ENCODE measurements at regions not wholly inside any gene's neighbourhood (a gene's known extent, or its start where the extent isn't known, plus 50 kb on each side); places are given as distances from the start of the nearest gene placed in this dataset.

- TF ChIP-seq ZNF462 (CRISPR knock-in tag; IDR thresholded peaks at IDR 0.05): no peak
Measured at GRCh38 chr17:36739208-36739607, 137.8 kb downstream of the MRM1 start (continued).

GRCh38 chr17:36740157-36740556, 138.8 kb downstream of the MRM1 start:
- H3K4me1 Mint-ChIP-seq: peaks cover 13% of the 10 kb centered on the region
- H3K4me3 Mint-ChIP-seq: no peak overlapping the region
- no peak overlapping the region for H3K27ac Mint-ChIP-seq
- peaks cover 11% of the 10 kb centered on the region; the same call in 1 of the 2 replicates for H3K4me1 ChIP-seq (ENCODE audit: insufficient read depth)
- no peaks in the 10 kb centered on the region for H3K79me2 ChIP-seq (replicated peaks; ENCODE audit: insufficient read depth)
- H4K20me1 ChIP-seq (replicated peaks; ENCODE audit: insufficient read depth): no peaks in the 10 kb centered on the region
- no peak for TF ChIP-seq ZNF331 (CRISPR knock-in tag; IDR thresholded peaks at IDR 0.05; ENCODE audit: low read depth)
- H3K9me3 Mint-ChIP-seq: no peaks in the 10 kb centered on the region
- no peaks in the 10 kb centered on the region; the same call in 2 of the 3 replicates for H3K36me3 Mint-ChIP-seq (ENCODE audit: low read depth)
- H2AFZ ChIP-seq: no peak overlapping the region
- no peak overlapping the region for H3K4me3 ChIP-seq
- H3K27ac ChIP-seq (ENCODE audit: low read depth): no peak overlapping the region
- H3K27me3 Mint-ChIP-seq (ENCODE audit: insufficient read depth, low read depth, poor library complexity): peaks cover 12% of the 10 kb centered on the region
- no peak overlapping the region for H3K4me2 ChIP-seq
- H3K9me2 ChIP-seq (ENCODE audit: insufficient read depth): no peaks in the 10 kb centered on the region
- H3K36me3 ChIP-seq (ENCODE audit: insufficient read depth): no peaks in the 10 kb centered on the region
- DNase-seq (ENCODE audit: low spot score) (no peak), ATAC-seq (no peak)
- no peaks in the 10 kb centered on the region for H3K27me3 ChIP-seq (ENCODE audit: insufficient read depth)
- H3F3A ChIP-seq (replicated peaks; ENCODE audit: low read depth): no peaks in the 10 kb centered on the region

- Histone ChIP-seq H3K27me3 (ENCODE audit: insufficient read depth) (no peaks in the 10 kb centered on the region), H3K4me3 (no peak overlapping the region), H4K20me1 (replicated peaks; ENCODE audit: insufficient read depth) (no peaks in the 10 kb centered on the region), H3K4me1 (ENCODE audit: insufficient read depth) (peaks cover 11% of the 10 kb centered on the region; the same call in 1 of the 2 replicates), H3K36me3 (ENCODE audit: insufficient read depth) (no peaks in the 10 kb centered on the region), H3K9me2 (ENCODE audit: insufficient read depth) (no peaks in the 10 kb centered on the region), H3K4me2 (no peak overlapping the region), H3F3A (replicated peaks; ENCODE audit: low read depth) (no peaks in the 10 kb centered on the region), H3K79me2 (replicated peaks; ENCODE audit: insufficient read depth) (no peaks in the 10 kb centered on the region), H2AFZ (no peak overlapping the region), H3K27ac (ENCODE audit: low read depth) (no peak overlapping the region)
- ATAC-seq (no peak), DNase-seq (ENCODE audit: low spot score) (no peak)
- H3K9me3 Mint-ChIP-seq: no peaks in the 10 kb centered on the region
- H3K4me3 Mint-ChIP-seq: no peak overlapping the region
- H3K27ac Mint-ChIP-seq: no peak overlapping the region
- no peaks in the 10 kb centered on the region; the same call in 2 of the 3 replicates for H3K36me3 Mint-ChIP-seq (ENCODE audit: low read depth)
- TF ChIP-seq CREB1 (CRISPR knock-in tag; IDR thresholded peaks at IDR 0.05; ENCODE audit: low read depth) (no peak), EZH2phosphoT487 (IDR thresholded peaks at IDR 0.05; ENCODE audit: unreplicated experiment) (no peak), EZH2 (IDR thresholded peaks at IDR 0.05; ENCODE audit: low read depth, unreplicated experiment) (no peak), POLR2AphosphoS5 (IDR thresholded peaks at IDR 0.05; ENCODE audit: low read depth) (no peak), CTCF (conservative IDR thresholded peaks at IDR 0.05; ENCODE audit: low read depth in 2 of 2) (no peak), NANOG (IDR thresholded peaks at IDR 0.05; ENCODE audit: borderline replicate concordance) (no peak), ZNF331 (CRISPR knock-in tag; IDR thresholded peaks at IDR 0.05; ENCODE audit: low read depth) (no peak)
- peaks cover 8% of the 10 kb centered on the region for H3K27me3 Mint-ChIP-seq (ENCODE audit: insufficient read depth, low read depth, poor library complexity)
- peaks cover 11% of the 10 kb centered on the region for H3K4me1 Mint-ChIP-seq
Measured at GRCh38 chr17:36741019-36741902, 139.9 kb downstream of the MRM1 start.

Measured in GM23338 (cell line).